Sigmoid colon (tissue), 4 donors: ENCODE measurements at regions not wholly inside any gene's neighbourhood (a gene's known extent, or its start where the extent isn't known, plus 50 kb on each side); places are given as distances from the start of the nearest gene placed in this dataset.

Source experiments
- CTCF ChIP-seq, 4 experiments: fragments of 450-650 bp in 3 of 4; fragments of 200-600 bp in 1 of 4; IDR thresholded peaks; one replicate each; pipeline ENCODE4 v1.5.1; 2016 to 2019; ENCODE audit warnings: antibody characterized with exemption in 4 of 4, mild to moderate bottlenecking in 3 of 4, moderate library complexity in 2 of 4
- EP300 ChIP-seq, 4 donors: sonication (generic); formaldehyde crosslinking; IDR thresholded peaks; one replicate each; pipeline ENCODE4 v1.6.1; 2017; ENCODE audit warnings: antibody characterized with exemption in 4 of 4
- POLR2A ChIP-seq, 2 donors: fragments of 450-650 bp; IDR thresholded peaks; one replicate each; pipeline ENCODE4 v1.6.1; 2016; ENCODE audit warnings: antibody characterized with exemption in 2 of 2, mild to moderate bottlenecking in 2 of 2, moderate library complexity in 2 of 2
- POLR2AphosphoS5 ChIP-seq, 4 donors: sonication (generic); formaldehyde crosslinking; IDR thresholded peaks; one replicate each; pipeline ENCODE4 v1.6.1; 2017; ENCODE audit warnings: antibody characterized with exemption in 4 of 4

GRCh38 chrX:866441-866990, 235.9 kb downstream of the SHOX start:
- TF ChIP-seq EP300 (IDR thresholded peaks at IDR 0.05): no peak
- TF ChIP-seq POLR2A (IDR thresholded peaks at IDR 0.05): no peak
- no peak for TF ChIP-seq CTCF (IDR thresholded peaks at IDR 0.05)
- TF ChIP-seq POLR2AphosphoS5 (IDR thresholded peaks at IDR 0.05): no peak
